ENCODE measurements at regions not wholly inside any gene's neighbourhood (a gene's known extent, or its start where the extent isn't known, plus 50 kb on each side); places are given as distances from the start of the nearest gene placed in this dataset.

GRCh38 chr3:111321786-111322185 is 220.2 kb upstream of the CD96 start:
- TF ChIP-seq POLR2A (IDR thresholded peaks at IDR 0.05) (no peak), CTCF (IDR thresholded peaks at IDR 0.05) (no peak)

Data from testis (tissue), 2 donors.